ENCODE measurements at regions not wholly inside any gene's neighbourhood (a gene's known extent, or its start where the extent isn't known, plus 50 kb on each side); places are given as distances from the start of the nearest gene placed in this dataset.

DNA sequence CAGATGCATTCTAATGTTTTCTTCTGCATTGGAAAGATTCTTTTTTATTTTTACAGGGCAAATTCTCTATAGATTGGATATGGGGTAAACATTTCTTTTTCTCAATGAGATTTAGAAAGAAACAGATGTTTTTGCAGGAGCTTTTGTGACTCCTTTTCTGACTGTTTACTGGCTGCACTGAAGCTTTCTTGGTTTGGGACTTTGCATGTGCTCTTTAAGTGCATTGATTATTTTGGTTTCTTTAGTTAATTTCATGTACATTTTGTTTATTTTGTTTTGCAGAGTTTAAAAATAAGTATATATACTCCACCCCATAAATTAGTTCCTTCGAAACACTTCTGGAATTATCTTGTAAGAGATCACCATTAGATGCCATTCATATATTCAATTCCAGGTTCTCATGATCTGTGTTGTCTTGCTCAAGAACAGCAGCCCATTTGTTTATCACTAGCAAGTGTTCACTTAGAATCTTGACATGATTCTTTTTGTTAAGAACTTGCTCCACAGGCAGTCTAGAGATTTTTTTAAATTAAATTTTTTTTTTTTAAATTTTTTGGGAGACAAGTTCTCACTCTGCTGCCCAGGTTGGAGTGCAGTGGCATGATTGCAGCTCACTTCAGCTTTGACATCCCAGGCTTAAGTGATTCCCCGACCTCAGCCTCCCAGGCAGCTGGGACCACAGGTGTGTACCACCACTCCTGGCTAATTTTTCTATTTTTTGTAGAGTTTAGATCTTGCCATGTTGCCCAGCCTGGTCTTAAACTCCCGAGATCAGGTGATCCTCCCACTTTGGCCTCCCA is 233.7 kb downstream of the MYCN start:
- DNase-seq (ENCODE audit: low read depth, low spot score): no peak

- DNase-seq (ENCODE audit: low read depth, low spot score): no peak
Observed at GRCh38 chr2:16172324-16173175, 232.2 kb downstream of the MYCN start.

GRCh38 chr2:16171425-16171920 is 231.1 kb downstream of the MYCN start:
- DNase-seq (ENCODE audit: low read depth, low spot score): no peak

DNA sequence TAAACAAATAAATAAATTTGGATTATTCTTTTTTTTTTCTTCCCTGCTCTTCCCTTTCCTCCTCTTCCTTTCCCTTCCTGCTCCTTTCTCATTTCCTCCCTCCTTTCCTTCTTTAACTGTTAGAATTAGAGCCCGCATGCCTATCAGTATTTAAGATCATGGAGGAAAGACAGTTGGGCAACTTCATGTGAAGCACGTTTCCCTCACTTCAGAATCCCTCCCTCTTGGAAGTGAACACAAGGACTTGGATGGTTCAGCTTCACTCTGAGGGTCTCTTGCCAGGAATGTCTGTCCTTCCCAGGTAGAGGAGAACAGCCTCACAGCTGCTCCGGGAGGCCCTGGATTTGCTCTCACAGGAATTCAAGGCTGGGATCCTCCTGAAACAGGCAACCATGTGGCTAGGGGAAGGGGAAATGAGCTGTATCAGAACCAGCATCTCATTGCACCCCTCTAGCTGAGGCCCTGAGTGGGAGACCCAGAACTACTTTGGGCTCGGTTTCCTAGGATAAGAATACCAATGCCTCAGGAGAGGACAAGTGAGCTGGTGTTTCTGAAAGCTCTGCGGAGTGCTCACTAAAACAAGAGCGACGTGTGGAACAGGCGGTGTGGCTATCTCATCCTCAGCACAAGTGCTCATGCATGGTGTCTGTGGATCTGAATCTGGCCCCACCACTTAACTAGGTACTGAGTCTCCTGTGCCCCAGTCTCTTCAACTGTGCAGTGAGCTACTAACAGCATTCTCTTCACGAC is 230.5 kb downstream of the MYCN start:
- DNase-seq (ENCODE audit: low read depth, low spot score): no peak

DNA sequence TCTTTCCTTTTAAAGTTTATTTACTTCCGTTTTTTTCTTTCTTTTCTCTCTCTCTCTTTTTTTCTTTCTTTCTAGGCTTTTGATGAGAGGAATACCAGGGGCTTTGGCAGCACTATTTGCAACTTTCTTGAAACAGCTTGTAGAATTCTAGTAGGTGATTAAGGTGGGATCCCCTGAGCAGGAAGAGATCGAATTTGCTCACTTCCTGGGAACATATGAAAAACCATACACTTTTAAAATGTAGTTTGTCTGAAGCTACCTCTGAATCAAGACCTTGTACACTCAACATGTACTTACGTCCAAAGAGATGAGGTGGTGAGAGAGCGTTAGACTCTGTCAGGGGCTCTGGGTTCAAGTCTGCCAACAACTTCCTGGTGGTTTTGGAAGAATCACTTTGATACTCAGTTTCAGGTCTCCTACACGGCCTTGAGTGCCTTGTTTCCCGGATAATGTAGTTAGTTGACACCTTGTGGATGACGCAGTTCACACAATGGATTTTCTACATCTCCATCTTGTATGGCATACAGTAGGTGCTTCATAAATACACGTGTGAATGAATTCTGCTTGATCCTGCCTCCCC is 229.1 kb downstream of the MYCN start:
- DNase-seq (ENCODE audit: low read depth, low spot score): no peak

DNA sequence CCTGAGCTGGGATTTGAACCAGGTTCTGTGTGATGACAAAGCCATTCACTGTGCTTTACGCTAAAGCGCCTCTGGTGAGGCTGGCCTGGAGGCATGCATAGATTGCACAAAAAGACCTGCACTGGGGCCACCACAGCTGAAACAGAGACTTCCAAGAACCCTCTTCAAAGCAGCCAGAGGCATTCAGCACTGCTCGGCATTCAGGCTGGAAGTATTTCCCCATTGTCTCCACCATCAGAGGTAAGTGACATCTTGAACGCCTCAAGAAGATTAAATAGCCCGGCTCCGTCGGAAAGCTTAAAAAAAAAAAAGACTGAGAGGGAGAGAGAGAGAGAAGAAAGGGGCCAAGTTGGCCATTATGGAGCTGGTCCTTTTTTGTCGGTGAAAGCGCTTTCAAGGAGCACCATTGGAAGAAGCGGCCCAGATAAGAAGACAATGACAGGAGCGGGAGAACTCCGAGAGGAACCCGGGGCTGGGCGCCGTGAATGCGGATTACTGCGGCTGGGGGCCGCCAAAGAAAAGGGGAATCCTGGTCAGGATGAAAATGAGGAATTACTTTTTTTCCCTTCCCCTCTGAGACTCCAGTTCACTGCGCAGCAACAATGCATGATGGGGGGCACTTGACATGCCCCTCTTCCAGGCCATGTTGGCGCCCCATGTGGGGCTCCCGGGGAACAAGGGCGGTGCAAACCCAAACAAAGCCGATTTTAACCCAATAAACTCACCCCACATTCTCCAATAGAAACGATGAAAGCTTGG is 228.3 kb downstream of the MYCN start:
- no peak for DNase-seq (ENCODE audit: low read depth, low spot score)

DNA sequence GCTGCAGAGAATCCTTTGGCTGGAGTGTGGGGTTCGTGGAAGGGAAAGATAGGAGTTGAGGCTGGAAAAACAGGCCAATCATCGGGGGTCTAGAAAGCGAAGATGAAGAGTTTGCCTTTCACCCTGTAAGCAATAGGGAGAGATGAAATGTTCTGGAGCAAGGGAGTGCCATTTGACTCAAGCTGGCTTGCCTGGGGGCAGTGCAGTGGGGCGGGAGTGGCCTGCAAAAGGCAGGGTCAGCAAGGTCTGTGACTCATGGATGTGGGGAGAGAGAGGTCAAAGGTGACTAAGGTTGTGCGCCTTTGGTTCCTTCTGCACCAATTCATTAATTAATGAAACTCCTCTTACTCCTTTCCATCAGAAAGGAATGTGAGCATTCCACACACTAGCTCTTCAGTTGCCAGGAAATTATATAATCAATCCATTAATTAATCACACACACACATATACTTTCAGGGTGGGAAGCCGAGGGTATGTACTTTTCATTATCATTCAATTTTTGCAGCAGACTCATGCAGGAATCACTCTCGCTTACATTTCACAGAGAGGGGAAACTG is 227.6 kb downstream of the MYCN start:
- no peak for DNase-seq (ENCODE audit: low read depth, low spot score)

DNA sequence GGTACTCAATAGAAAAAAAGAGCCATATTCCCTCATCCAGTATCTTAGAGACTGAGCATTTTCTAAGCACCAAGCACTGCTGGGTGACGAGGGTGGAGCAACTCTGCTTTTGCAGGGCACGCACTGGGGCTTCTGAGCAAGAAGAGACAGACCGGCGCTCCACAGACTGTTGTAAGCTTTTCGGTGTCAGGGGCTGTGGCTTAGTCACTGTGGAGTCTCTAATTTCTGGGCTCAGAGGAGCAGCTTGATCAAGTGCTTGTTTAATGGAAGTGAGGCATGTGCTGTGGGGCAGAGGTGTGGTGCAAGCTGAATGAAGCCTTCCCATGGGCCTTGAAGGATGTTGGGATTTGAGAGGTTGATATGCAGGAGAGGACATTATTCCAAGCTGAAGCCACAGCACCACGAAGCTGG is 227.1 kb downstream of the MYCN start:
- no peak for DNase-seq (ENCODE audit: low read depth, low spot score)

GRCh38 chr2:16166327-16166981 is 226.1 kb downstream of the MYCN start:
- no peak for DNase-seq (ENCODE audit: low read depth, low spot score)

GRCh38 chr2:16165518-16166326 is 225.4 kb downstream of the MYCN start:
- no peak for DNase-seq (ENCODE audit: low read depth, low spot score)

DNA sequence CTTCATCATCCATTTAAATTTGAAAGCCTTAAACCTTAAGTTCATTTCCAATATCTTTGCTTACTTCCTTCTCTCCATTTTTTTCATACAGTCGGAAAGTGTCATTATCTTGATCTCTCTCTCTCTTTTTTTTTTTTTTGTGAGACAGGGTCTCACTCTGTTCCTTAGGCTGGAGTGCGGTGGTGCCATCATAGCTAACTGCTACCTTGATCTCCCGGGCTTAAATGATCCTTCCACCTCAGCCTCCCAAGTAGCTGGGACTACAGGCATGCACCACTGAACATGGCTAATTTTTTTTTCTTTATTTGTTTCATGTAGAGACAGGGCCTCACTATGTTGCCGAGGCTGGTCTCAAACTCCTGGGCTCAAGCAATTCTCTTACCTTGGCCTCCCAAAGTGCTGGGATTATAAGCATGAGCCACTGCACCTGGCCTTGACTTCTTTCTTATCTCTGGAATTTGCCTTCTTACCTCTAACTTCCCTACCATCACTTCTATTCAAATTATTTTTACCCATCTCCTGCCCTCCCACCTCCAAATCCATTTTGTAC is 222.2 kb downstream of the MYCN start:
- no peak for DNase-seq (ENCODE audit: low read depth, low spot score)

DNA sequence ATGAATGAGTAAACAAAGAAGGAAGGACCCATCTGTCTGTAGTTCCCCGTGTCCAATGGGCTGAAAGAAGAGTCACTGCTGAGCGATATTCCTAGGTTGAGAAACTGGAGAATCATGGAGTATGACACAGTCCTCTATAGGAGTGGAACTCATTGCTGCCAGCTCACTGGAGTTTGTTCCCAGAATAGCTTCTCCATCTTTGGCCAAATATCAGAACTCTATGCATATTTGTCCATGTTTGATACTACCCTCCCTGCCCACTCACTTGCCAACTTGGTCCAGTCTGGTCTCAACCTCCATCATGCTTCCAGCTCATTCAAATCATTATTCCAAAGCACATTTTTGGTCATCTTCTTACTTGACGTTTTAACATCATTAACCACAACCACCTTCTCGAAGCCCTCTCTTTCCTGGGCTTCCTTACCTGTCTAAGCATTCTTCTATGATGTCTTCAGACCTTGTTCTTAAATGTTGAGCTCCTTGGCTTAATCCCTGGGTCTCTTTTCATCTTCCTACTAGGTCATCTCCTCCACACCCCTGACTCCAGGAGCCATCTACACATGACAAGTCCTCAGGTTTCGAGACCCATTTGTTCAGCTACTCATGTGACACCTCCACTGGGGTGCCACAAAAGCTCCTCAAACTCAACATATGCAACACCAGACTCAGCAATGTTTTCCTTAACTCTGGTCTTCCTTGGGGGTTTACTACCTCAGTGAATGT is 221.6 kb downstream of the MYCN start:
- no peak for DNase-seq (ENCODE audit: low read depth, low spot score)

DNA sequence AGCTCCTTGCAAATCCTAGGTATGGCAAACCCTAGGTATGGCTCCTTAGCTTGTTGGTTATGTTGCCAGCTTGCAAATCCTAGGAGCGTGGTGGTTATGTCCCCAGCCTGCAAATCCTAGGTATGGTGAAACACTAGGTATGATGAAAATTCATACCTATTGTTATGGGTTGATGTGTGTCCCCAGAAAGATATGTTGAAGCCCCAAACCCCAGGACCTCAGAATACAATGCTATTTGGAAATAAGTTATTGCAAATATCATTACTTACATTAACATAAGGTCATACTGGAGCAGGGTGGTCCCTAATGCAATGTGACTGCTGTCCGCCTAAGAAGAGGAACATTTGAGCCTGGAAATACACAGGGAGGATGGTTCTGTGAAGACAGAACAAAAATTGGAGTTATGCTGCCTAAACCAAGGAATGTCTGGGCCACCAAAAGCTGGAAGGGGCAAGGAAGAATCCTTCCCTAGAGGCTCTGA is 220.8 kb downstream of the MYCN start:
- DNase-seq (ENCODE audit: low read depth, low spot score): no peak

GRCh38 chr2:16160281-16161084 is 220.1 kb downstream of the MYCN start:
- DNase-seq (ENCODE audit: low read depth, low spot score): no peak

DNA sequence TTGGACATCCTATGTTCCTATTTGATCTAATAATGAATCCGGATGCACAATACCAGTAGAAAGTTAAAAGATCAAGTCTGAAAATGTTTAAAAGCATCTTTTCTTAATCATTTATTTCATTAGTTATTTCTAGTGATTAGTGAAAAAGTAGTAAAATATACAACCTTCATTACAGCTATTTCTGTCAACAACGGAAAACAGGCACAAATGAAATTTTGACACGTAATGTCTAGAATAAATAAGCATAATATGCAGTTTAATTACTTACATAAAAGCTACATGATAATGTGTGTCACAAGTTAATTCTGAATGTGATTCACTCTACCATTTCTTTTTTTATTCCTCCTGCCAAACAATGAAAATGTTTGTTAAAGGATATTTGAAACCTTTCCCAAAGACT is 216.1 kb downstream of the MYCN start:
- DNase-seq (ENCODE audit: low read depth, low spot score): no peak

- DNase-seq (ENCODE audit: low read depth, low spot score): no peak
Observed at GRCh38 chr2:16155766-16156165, 215.4 kb downstream of the MYCN start.

GRCh38 chr2:16155366-16155765 is 215.0 kb downstream of the MYCN start:
- DNase-seq (ENCODE audit: low read depth, low spot score): no peak

Measured in iPS DF 19.7 (cell line).